Neural cell (in vitro differentiated cells): ENCODE measurements at regions not wholly inside any gene's neighbourhood (a gene's known extent, or its start where the extent isn't known, plus 50 kb on each side); places are given as distances from the start of the nearest gene placed in this dataset.
A peak's percentile ranks its signal among the peaks of the same experiment; 100 is the strongest.

Experiments
- H2AFZ ChIP-seq: fragments of 200-600, 300-800 bp; sonication (generic), shearing (Covaris generic); 2 replicates; pipeline ENCODE4 v1.6.0; 2014; ENCODE audit warnings: low read depth, mild to moderate bottlenecking, antibody characterized with exemption, low read length, moderate library complexity
- H3F3A ChIP-seq: fragments of 200-600 bp; shearing (Covaris generic); 2 replicates; pipeline ENCODE4 v1.6.1; 2016; ENCODE audit warnings: mild to moderate bottlenecking, moderate library complexity, mixed read lengths, antibody characterized with exemption, low read length; ENCODE audit not compliant: insufficient read depth, poor library complexity, severe bottlenecking
- H3K27ac ChIP-seq: fragments of 200-600, 300-800 bp; sonication (generic), shearing (Covaris generic); 2 replicates; pipeline ENCODE4 v1.5.1; 2014; ENCODE audit warnings: mild to moderate bottlenecking, low read length, moderate library complexity
- H3K27me3 ChIP-seq: fragments of 300-800, 200-600 bp; sonication (generic), shearing (Covaris generic); 2 replicates; pipeline ENCODE4 v1.6.0; 2014; ENCODE audit warnings: mild to moderate bottlenecking, low read depth, low read length, moderate library complexity; ENCODE audit not compliant: insufficient read depth
- H3K36me3 ChIP-seq: fragments of 300-800, 200-600 bp; sonication (generic), shearing (Covaris generic); 2 replicates; pipeline ENCODE4 v1.5.1; 2014; ENCODE audit warnings: mild to moderate bottlenecking, antibody characterized with exemption, low read length, moderate library complexity; ENCODE audit not compliant: insufficient read depth
- H3K4me2 ChIP-seq: fragments of 300-800, 200-600 bp; sonication (generic), shearing (Covaris generic); 2 replicates; pipeline ENCODE4 v1.6.0; 2014; ENCODE audit warnings: mild to moderate bottlenecking, low read length
- H3K4me3 ChIP-seq: fragments of 300-800, 200-600 bp; sonication (generic), shearing (Covaris generic); 2 replicates; pipeline ENCODE4 v1.5.1; 2014; ENCODE audit warnings: mild to moderate bottlenecking, low read length, moderate library complexity
- H3K79me2 ChIP-seq: fragments of 200-600 bp; shearing (Covaris generic); replicated peaks from 2 replicates; pipeline ENCODE4 v1.6.0; 2014; ENCODE audit warnings: mild to moderate bottlenecking, low read length, moderate library complexity; ENCODE audit not compliant: insufficient read depth
- H3K9ac ChIP-seq: fragments of 300-800, 200-600 bp; sonication (generic), shearing (Covaris generic); 2 replicates; pipeline ENCODE4 v1.6.1; 2016; ENCODE audit warnings: mild to moderate bottlenecking, low read length, mixed read lengths
- H3K9me2 ChIP-seq: fragments of 200-600 bp; shearing (Covaris generic); 2 replicates; pipeline ENCODE4 v1.6.1; 2016; ENCODE audit warnings: mild to moderate bottlenecking, low read length, mixed read lengths; ENCODE audit not compliant: insufficient read depth
- H3K9me3 ChIP-seq: fragments of 200-600, 300-800 bp; sonication (generic), shearing (Covaris generic); 2 replicates; pipeline ENCODE4 v1.6.1; 2016; ENCODE audit warnings: mild to moderate bottlenecking, mixed run types, low read length, moderate library complexity, mixed read lengths
- H4K20me1 ChIP-seq: fragments of 200-600 bp; shearing (Covaris generic); 2 replicates; pipeline ENCODE4 v1.6.1; 2016; ENCODE audit warnings: mild to moderate bottlenecking, mixed run types; ENCODE audit not compliant: insufficient read depth
- CTCF ChIP-seq: fragments of 450-650 bp; IDR thresholded peaks from 2 replicates; pipeline ENCODE4 v1.5.1; 2014; ENCODE audit warnings: antibody characterized with exemption, mild to moderate bottlenecking, moderate library complexity; ENCODE audit not compliant: poor library complexity, severe bottlenecking
- EP300 ChIP-seq: fragments of 450-650 bp; conservative IDR thresholded peaks from 2 replicates; pipeline ENCODE4 v1.6.1; 2014; ENCODE audit warnings: antibody characterized with exemption, mild to moderate bottlenecking, moderate library complexity; ENCODE audit not compliant: poor library complexity, severe bottlenecking
- EZH2 ChIP-seq: fragments of 200-600, 300-800 bp; shearing (Covaris generic), sonication (generic); IDR thresholded peaks from 2 replicates; pipeline ENCODE4 v1.6.1; 2014; ENCODE audit warnings: antibody characterized with exemption, low read length, borderline replicate concordance, mild to moderate bottlenecking; ENCODE audit not compliant: insufficient read depth, poor library complexity, severe bottlenecking
- MXI1 ChIP-seq: fragments of 450-650 bp; conservative IDR thresholded peaks from 2 replicates; pipeline ENCODE4 v1.6.1; 2014; ENCODE audit warnings: antibody characterized with exemption, mild to moderate bottlenecking; ENCODE audit not compliant: poor library complexity, severe bottlenecking
- POLR2AphosphoS5 ChIP-seq: IDR thresholded peaks from 2 replicates; pipeline ENCODE4 v1.6.1; 2012
- RAD21 ChIP-seq: fragments of 450-650 bp; conservative IDR thresholded peaks from 2 replicates; pipeline ENCODE4 v1.6.1; 2014; ENCODE audit warnings: antibody characterized with exemption, mild to moderate bottlenecking, moderate library complexity
- REST ChIP-seq: IDR thresholded peaks from 2 replicates; pipeline ENCODE4 v1.6.1; 2012; ENCODE audit warnings: borderline replicate concordance
- SMC3 ChIP-seq: fragments of 450-650 bp; conservative IDR thresholded peaks from 2 replicates; pipeline ENCODE4 v1.6.1; 2014; ENCODE audit warnings: antibody characterized with exemption, mild to moderate bottlenecking, moderate library complexity; ENCODE audit not compliant: poor library complexity
- TAF1 ChIP-seq: IDR thresholded peaks from 2 replicates; pipeline ENCODE4 v1.6.1; 2012; ENCODE audit warnings: low read depth

GRCh38 chr2:238765590-238765989, 82.3 kb upstream of the TWIST2 start:
- no peaks in the 10 kb centered on the region for H3K27me3 ChIP-seq
- H3K4me3 ChIP-seq, result no peak overlapping the region
- TF ChIP-seq MXI1, result no peak
- no peak for TF ChIP-seq SMC3
- no peak for TF ChIP-seq EP300
- no peak for TF ChIP-seq CTCF
- TF ChIP-seq RAD21, result no peak
- TF ChIP-seq EZH2, result no peak
- no peak for TF ChIP-seq TAF1
- no peak for TF ChIP-seq POLR2AphosphoS5
- TF ChIP-seq REST, result no peak

GRCh38 chr2:238771218-238771617, 76.7 kb upstream of the TWIST2 start:
- Histone ChIP-seq H2AFZ (no peak overlapping the region), H3K79me2 (no peaks in the 10 kb centered on the region), H3K27ac (no peak overlapping the region), H4K20me1 (no peaks in the 10 kb centered on the region), H3K4me3 (no peak overlapping the region), H3K27me3 (no peaks in the 10 kb centered on the region), H3K9me3 (no peaks in the 10 kb centered on the region), H3K9ac (no peak overlapping the region), H3K4me2 (no peak overlapping the region), H3F3A (no peaks in the 10 kb centered on the region), H3K36me3 (no peaks in the 10 kb centered on the region), H3K9me2 (no peaks in the 10 kb centered on the region)
- no peak for TF ChIP-seq MXI1
- peak; percentile 16 for TF ChIP-seq CTCF

More at GRCh38 chr2:238765590-238765989, 82.3 kb upstream of the TWIST2 start:
- Histone ChIP-seq H3K27ac (no peak overlapping the region), H3K36me3 (no peaks in the 10 kb centered on the region), H3K9ac (no peak overlapping the region), H3F3A (no peaks in the 10 kb centered on the region), H3K79me2 (no peaks in the 10 kb centered on the region), H3K9me2 (no peaks in the 10 kb centered on the region), H3K4me2 (no peak overlapping the region), H2AFZ (no peak overlapping the region), H3K9me3 (no peaks in the 10 kb centered on the region), H4K20me1 (no peaks in the 10 kb centered on the region)
